Panc1 (cell line): ENCODE measurements at regions not wholly inside any gene's neighbourhood (a gene's known extent, or its start where the extent isn't known, plus 50 kb on each side); places are given as distances from the start of the nearest gene placed in this dataset.

ENCODE experiments used
- ATAC-seq: fragments of 200-7000 bp; cut with Tn5 transposase; 2 replicates; pipeline ENCODE4 v1.9.1; 2020; ENCODE audit warnings: mild to moderate bottlenecking, moderate library complexity
- BruUV-seq: library from RNA; stranded (reverse); fragments of 400-500 nt; replicated peaks from 2 replicates; lab custom pipeline; 2021; lab: Mats Ljungman, UMichigan
- CTCF ChIA-PET: fragments of 300-600 bp; sonication (Branson Sonifier 250); formaldehyde crosslinking; loops from one replicate; lab custom pipeline; 2022; ENCODE audit warnings: antibody characterized with exemption; lab: Charles Lee
- POLR2A ChIA-PET: fragments of 300-600 bp; sonication (Branson Sonifier 250); formaldehyde crosslinking; loops from one replicate; lab custom pipeline; 2022; ENCODE audit warnings: antibody characterized with exemption; lab: Charles Lee
- DNase-seq: peaks from one replicate; pipeline ENCODE4 v3.0.0-alpha.2; 2010; ENCODE audit warnings: low read depth, low spot score
- H3K27ac ChIP-seq: 2 replicates; pipeline ENCODE4 v1.5.1; 2011; ENCODE audit warnings: mild to moderate bottlenecking, low read length, inconsistent platforms
- H3K27me3 ChIP-seq: fragments of 200-500 bp; sonication (Bioruptor generic); 2 replicates; pipeline ENCODE4 v1.6.0; 2014; ENCODE audit warnings: low read length, inconsistent platforms; ENCODE audit not compliant: control insufficient read depth, insufficient read depth
- H3K36me3 ChIP-seq: fragments of 200-500 bp; sonication (Bioruptor generic); 2 replicates; pipeline ENCODE4 v1.5.1; 2014; ENCODE audit warnings: inconsistent platforms, mild to moderate bottlenecking, low read length, moderate library complexity; ENCODE audit not compliant: control insufficient read depth, insufficient read depth
- H3K4me1 ChIP-seq: 2 replicates; pipeline ENCODE4 v1.5.1; 2011; ENCODE audit warnings: inconsistent platforms, mild to moderate bottlenecking, low read length, moderate library complexity; ENCODE audit not compliant: control insufficient read depth, insufficient read depth
- H3K4me3 ChIP-seq, 2 experiments: 2 replicates each; pipeline ENCODE4 v1.5.1; 2011 to 2012; ENCODE audit warnings: low read depth in 2 of 2, low read length in 2 of 2, mild to moderate bottlenecking in 2 of 2, inconsistent platforms in 1 of 2, moderate library complexity in 1 of 2
- H3K9me3 ChIP-seq: fragments of 200-500 bp; sonication (Bioruptor generic); 2 replicates; pipeline ENCODE4 v1.5.1; 2014; ENCODE audit warnings: low read depth, mild to moderate bottlenecking, inconsistent platforms, low read length, moderate library complexity; ENCODE audit not compliant: control insufficient read depth, insufficient read depth
- CTCF ChIP-seq: fragments of 450-650 bp; IDR thresholded peaks from 2 replicates; pipeline ENCODE4 v1.5.1; 2017; ENCODE audit warnings: mild to moderate bottlenecking
- POLR2AphosphoS5 ChIP-seq: IDR thresholded peaks from 2 replicates; pipeline ENCODE4 v1.6.1; 2012; ENCODE audit warnings: mild to moderate bottlenecking, low read depth, low read length, moderate library complexity
- REST ChIP-seq, 2 experiments: IDR thresholded peaks; 2 replicates each; pipeline ENCODE4 v1.6.1; 2011 to 2012; ENCODE audit warnings: low read depth in 2 of 2, control low read depth in 1 of 2, low read length in 1 of 2, mild to moderate bottlenecking in 1 of 2, moderate library complexity in 1 of 2; ENCODE audit not compliant: insufficient read depth in 1 of 2
- SIN3A ChIP-seq: IDR thresholded peaks from 2 replicates; pipeline ENCODE4 v1.6.1; 2012; ENCODE audit warnings: low read depth, mild to moderate bottlenecking, low read length, moderate library complexity, borderline replicate concordance; ENCODE audit not compliant: insufficient read depth
- TCF7L2 ChIP-seq: IDR thresholded peaks from 2 replicates; pipeline ENCODE4 v1.6.1; 2011; ENCODE audit warnings: mild to moderate bottlenecking, low read depth, low read length, inconsistent platforms
- in situ Hi-C: cut with HindIII; loops from 2 replicates; pipeline ENCODE4 v1.10.0; 2016; ENCODE audit warnings: low sequenced_read_pairs, low pct_unique_long_range_greater_than_20kb
- intact Hi-C: fragments of 100-400 bp; cut with micrococcal nuclease; formaldehyde crosslinking; loops from one replicate; pipeline ENCODE4 v1.10.0; 2022; ENCODE audit not compliant: unreplicated experiment

- H3K27ac ChIP-seq: no peak overlapping the region
- H3K9me3 ChIP-seq: no peaks in the 10 kb centered on the region
- no peaks in the 10 kb centered on the region for H3K4me1 ChIP-seq
- DNase-seq (no peak), ATAC-seq (no peak)
- BruUV-seq: no TSS peak
- intact Hi-C loops (no loop called here), in situ Hi-C loops (no loop called here)
- no peaks in the 10 kb centered on the region for H3K27me3 ChIP-seq
- TF ChIP-seq POLR2AphosphoS5 (no peak), SIN3A (no peak), CTCF (no peak), REST (IDR thresholded peaks at IDR 0.05; ENCODE audit: insufficient read depth in 1 of 2, low read depth in 2 of 2, low read length in 1 of 2) (no peak), TCF7L2 (no peak)
- no peaks in the 10 kb centered on the region for H3K36me3 ChIP-seq
- ChIA-PET CTCF (no interaction called here), POLR2A (no interaction called here)
- no peak overlapping the region for H3K4me3 ChIP-seq
These were observed 1998.6 kb upstream of the PCDH20 start for GRCh38 chr13:63414247-63414646.

GRCh38 chr13:63409791-63410351 is 1994.2 kb upstream of the PCDH20 start:
- H3K4me1 ChIP-seq: no peaks in the 10 kb centered on the region
- H3K27me3 ChIP-seq: no peaks in the 10 kb centered on the region
- H3K36me3 ChIP-seq: no peaks in the 10 kb centered on the region
- intact Hi-C loops: no loop called here
- no peak for TF ChIP-seq REST (IDR thresholded peaks at IDR 0.05; ENCODE audit: insufficient read depth in 1 of 2, low read depth in 2 of 2, low read length in 1 of 2)
- no peak for TF ChIP-seq CTCF
- TF ChIP-seq SIN3A: no peak
- no peak for TF ChIP-seq TCF7L2
- no peak for TF ChIP-seq POLR2AphosphoS5
- no peak overlapping the region for H3K27ac ChIP-seq
- DNase-seq (no peak), ATAC-seq (no peak)
- no TSS peak for BruUV-seq
- POLR2A ChIA-PET: no interaction called here
- in situ Hi-C loops: no loop called here
- H3K4me3 ChIP-seq: no peak overlapping the region
- no peaks in the 10 kb centered on the region for H3K9me3 ChIP-seq
- CTCF ChIA-PET: no interaction called here
